Muscle of back (tissue), 3 donors: ENCODE measurements at regions not wholly inside any gene's neighbourhood (a gene's known extent, or its start where the extent isn't known, plus 50 kb on each side); places are given as distances from the start of the nearest gene placed in this dataset.
"Not testable (repeated sequence)": the region's sequence is repeated elsewhere in the genome, so short reads cannot be mapped to it uniquely, and the experiment has no call there.

Source experiments
- DNase-seq, 3 donors: peaks; one replicate each; pipeline versions ENCODE4 v3.0.0 to v3.0.0-alpha.2; 2013

DNA sequence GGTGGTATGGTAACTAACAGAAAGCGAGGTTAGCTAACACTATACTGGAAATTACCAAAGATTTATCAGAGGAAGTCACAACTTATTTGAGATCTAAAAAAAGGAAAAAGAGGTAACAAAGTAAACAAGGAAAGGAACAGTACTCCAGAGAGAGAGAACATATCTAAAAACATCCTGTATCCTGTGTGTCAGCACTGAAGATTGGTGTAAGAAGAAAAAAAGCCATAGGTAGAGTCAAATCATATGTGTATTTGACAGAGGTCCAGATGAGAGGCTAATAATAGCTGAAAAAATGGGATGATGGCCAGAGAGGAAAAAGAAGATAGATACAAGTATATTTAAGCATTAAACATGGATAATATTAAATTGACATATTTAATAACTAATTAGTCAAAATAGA, 802.0 kb upstream of the FAM174A start:
- DNase-seq: not testable (repeated sequence)

DNA sequence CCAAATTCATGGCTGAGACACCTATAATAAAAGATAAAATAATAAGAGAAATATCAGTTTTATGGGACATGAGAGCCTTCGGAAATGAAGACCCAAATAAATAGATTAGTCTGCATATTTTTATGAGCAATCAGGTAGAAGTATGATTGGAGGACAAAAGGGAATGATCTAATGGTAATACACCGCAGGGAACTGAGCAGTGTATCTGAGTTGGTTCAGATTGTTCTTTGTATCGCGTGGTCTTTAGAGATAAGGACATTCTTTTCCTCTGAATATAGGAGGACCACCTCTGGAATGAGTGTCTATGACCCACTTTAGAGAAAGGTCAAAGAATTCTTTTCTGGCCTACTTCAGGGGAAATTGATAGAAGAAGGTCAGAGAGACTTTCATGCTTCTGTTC, 801.8 kb upstream of the CHD1 start:
- DNase-seq: not testable (repeated sequence)

DNA sequence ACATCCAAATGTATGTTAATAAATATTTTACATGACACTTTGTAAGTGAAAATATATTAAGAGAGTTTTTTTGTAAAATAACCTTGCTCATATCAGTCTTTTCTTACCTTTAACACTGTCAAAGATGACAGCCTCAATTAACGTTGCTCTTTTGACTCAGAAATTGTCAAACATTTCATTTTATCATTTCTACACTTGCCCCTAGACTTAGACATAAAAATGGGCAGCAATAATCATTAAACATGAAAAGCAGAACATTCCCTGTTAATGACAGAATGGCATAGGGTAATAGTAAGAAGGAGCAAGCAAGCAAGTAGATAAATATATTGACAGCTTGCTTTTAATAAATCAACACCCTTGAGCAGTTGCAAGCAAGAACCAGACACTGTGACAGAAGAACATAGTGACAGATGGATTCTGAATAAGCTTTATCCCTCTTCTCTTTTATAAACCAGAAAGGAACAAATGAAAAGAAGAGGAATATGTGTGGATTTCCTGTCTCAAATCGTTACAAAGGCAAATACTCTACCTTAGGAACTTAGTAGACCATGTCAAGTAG, 796.0 kb upstream of the CHD1 start:
- no peak for DNase-seq

DNA sequence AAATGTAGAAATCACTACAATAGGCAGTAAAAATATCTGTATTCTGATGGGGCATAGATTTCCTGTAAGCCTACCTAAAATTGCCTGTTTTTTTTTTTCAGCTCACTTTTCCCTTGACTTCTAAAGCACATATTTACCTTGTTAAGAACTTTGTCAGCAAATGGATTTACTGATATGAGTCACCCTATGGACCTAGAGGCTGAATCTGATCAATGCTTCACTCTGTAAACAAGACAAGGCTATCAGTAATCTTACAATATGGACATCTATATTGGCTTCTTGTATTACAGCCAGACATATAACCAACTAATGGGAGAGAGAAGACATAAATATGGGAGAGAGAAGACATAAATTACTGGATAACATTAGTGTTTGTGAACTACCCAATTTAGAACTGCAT, 792.7 kb upstream of the CHD1 start:
- DNase-seq: no peak

DNA sequence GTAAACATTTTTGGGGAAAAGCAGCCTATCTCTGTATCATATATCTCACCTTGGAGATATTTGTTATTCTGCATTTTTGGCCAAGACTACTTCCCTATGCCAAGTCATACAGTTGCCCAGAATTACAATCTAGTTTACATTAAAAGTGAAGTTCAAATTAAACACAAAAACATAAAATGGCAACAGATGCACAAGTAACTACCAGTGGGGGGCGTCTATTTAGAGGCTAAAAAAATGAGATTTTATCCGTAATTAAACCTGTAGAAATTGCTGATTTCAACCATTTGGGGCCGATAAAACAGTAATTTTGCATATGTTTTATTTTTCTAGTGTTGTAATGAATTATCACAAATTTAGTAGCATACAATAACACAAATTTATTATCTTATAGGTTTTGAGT, 787.1 kb upstream of the CHD1 start:
- DNase-seq: no peak

DNA sequence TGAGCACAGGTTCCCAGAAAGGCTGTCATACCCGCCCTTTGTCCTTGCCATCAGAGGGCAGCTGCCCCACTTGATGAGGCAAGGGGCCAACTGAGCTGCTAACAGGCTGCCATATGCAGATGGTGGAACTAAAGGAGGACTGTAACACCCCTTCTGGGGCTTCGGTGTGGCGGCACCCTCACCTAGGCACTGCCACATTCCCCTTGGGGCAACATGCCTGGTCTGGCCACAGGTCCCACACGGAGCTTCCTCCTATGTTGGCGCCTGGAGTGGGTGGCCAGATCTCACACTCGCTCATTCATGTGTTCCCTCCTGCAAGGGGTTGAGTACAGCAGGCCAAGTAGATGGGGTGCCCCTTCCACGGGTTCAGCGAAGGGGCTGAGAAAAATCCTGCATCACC, 777.4 kb upstream of the CHD1 start:
- DNase-seq: no peak

DNA sequence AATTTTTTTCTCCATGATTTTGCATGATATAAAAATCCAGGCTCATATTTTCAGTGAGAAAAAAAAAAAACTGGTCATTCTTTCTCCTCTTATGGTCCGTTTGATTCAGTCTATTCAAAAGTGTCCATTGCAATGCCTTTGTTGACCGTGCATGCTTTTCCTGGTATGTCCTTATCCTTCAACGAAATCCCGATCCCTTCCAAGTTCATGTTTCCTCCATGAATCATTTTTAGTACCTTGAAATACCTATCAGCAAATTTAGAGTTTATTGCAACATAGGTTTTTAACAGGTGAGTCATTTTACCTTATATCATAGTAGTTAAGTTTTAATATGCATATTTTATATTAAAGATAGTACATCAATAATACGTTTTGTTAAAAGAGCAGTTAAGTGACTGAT, 773.8 kb upstream of the CHD1 start:
- no peak for DNase-seq

DNA sequence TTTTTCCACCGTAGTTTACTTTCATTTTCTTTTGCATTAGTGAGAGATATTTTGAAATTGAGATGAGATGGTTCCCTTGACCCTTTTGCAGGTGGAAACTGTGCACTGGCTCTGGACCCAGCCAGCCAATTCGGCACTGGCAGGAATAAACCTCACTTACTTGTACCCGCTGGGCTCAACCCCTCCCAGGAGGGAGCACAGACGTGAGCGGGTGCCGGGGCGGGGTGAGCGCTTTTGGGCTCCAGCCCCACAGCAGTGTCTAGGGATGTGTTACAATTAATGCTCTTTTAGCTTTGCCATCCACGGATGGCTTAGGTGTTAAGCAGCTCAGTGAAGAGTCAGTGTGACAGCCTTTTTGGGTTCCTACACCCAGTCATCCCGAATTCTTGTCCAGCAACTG, 766.1 kb upstream of the CHD1 start:
- peak in 1 of 3 donors; percentile 1 for DNase-seq

DNA sequence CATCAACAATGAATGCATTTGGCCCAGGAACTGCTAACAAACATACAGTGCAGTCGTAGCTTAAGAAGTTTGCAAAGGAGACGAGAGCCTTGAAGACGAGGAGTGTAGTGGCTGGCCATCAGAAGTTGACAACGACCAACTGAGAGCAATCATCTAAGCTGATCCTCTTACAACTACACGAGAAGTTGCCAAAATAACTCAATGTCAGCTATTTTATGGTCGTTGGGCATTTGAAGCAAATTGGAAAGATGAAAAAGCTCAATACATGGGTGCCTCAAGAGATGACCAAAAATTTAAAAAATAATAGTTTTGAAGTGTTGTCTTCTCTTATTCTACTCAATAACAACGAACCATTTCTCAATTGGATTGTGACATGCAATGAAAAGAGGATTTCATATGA, 757.7 kb upstream of the CHD1 start:
- no peak for DNase-seq

DNA sequence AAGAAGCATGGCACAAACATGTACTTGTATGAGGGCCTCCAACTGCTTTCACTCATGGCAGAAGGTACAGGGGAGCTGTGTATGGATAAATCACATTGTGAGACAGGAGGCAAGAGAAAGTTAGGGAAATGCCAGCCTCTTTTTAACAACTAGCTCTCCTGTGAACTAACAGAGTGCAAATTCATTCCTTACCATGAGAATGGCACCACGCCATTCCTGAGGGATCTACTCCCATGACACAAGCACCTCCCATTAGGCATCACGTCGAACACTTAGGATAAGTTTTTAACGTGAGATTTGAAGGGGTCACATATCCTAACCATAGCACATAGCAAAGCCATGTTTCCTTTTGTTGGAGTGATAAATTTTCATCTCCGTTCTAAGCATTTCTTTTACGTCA, 747.2 kb upstream of the CHD1 start:
- no peak for DNase-seq

DNA sequence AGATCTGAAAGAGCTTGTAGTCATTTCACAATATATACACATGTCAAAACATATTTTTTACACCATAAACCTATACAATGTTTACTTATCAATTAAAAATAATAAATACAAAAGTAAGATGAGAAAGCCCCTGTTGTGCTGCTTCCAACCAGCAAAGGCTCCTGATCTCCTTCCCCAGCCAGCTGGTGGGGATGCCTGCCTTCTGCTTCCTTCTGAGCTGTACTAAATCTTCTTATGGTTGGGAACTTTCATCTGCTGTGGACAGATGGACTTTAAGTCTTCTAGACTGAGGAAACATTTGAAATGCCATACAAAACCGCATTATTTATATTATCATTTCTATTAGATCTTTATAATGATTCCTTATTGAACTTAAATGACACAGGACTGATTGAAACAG, 745.3 kb upstream of the CHD1 start:
- no peak for DNase-seq

DNA sequence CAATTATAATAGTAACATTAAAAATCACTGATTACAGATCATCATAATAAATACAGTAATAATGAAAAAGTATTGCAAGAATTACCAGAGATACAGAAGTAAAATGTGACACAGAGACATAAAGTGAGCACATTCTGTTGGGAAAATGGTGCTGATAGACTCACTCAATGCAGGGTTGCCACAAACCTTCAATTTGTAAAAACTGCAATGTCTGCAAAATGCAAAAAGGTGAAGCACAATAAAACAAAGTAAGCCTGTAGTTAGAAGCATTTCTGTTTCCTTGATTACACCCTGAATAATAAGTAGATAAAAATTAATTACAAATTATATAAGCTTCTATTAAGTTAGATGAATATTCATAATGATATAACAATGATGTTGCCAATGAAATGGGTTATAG, 736.2 kb upstream of the CHD1 start:
- no peak for DNase-seq

DNA sequence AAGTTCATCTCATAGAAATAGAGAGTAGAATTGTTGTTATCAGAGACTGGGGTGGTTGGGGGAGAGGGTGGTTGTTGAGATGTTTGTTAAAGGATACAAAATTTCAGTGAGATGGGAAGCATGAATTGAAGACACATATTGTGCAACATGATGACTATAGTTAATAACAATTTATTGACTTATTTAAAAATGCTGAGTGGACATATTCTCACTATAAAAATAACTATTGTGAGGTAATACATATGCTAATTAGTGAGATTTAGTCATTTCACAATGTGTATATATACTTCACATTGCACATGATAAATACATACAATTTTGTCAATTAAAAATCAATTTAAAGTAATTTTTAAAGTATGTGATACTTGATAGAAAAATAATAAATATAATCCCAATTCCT, 722.5 kb upstream of the CHD1 start:
- DNase-seq: no peak

DNA sequence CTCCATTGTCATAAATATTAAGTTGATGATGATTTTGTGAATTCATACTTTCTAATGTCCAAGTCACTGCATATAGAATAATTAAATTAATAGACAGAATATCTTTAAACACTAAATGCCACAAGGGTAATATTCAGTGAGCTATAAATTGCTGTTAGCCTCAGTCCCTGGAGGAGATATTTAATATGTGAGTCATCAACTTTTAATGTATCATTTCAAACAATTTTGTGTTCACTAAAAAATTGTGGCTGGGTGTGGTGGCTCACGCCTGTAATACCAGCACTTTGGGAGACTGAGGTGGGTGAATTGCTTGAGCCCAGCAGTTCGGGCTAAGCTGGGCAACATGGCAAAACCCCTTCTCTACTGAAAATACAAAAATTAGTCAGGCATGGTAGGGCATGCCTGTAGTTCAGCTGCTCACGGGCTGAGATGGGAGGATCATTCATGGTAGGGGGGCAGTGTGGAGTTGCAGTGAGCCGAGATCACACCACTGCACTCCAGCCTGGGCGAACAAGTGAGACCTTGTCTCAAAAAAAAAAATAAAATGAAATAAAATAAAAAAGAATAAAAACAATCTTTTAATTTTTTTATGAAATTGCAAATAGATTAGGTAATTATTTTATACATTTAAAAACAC, 717.3 kb upstream of the CHD1 start:
- DNase-seq: no peak

DNA sequence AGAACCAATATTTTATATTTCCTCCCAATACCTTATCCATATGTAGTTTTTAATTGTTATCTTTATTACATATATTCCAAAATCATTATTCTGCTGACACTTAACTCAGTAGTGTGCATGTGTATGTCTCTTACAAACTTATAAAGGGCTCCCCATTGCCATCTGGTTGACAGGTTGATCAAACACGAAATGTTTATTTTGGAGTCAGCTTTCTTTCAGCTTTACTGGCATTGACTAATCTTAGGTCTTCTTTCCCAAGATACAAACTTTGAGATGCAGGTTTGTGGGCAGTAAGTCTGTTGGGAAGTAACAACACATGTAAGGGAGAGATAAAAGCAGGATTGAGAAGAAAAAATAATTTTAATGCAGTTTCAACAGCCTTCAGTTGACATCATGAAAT, 716.0 kb upstream of the CHD1 start:
- DNase-seq: no peak

DNA sequence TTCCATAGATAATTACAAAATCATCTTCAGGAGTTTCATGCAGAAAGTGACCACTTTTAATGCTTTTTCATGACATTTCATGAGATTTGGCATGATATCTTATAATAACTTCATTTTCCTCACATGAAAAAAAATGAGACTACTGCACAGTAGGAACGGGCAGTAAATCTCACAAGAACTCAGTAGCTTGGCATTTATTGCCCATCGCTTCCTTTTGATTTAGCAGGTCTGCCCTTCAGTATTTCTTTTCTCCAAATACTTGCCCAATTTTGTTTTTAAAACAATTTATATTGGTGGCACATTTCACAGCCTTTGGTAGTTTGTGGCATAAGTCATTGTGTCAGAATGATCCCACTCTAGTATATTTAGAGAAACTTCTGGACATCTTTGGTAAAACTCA, 711.8 kb upstream of the CHD1 start:
- DNase-seq: no peak

DNA sequence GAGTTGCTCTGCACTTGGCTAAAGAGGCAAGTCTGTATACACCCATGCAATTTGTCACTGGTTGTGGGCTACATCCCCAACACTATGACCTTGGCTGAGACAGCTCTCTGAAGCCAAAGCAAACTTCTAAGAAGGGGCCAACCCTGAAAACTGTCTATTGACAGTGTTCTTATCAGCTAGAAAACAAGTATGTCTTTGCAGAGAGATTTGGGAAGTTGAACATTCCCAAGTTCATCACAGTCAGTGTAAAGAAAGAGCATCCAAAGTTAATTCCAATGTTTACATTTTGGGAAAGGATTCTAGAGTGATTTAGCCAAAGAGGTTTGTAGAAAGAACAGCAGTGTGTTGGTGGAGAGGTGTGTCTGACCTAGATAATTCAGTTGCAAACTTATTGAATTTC, 711.1 kb upstream of the CHD1 start:
- DNase-seq: no peak

DNA sequence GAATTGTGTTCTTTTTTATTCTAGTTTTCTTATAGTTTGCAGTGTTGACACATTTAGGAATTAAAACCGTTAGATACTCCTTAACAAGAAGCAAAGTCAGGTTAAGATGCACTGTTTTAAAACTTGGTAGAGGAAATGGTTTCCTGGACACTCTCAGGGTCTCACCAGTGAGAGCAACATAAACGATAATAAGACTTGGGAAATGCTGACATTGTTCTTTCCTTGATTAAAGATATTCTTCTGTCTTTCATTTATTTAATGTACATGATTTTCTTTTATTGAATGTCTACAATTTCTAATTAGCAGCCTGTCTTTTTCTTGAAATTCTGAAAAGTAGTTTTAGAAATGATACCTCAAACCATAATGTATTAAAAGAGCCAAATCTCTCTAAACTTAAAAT, 707.9 kb upstream of the CHD1 start:
- DNase-seq: no peak

DNA sequence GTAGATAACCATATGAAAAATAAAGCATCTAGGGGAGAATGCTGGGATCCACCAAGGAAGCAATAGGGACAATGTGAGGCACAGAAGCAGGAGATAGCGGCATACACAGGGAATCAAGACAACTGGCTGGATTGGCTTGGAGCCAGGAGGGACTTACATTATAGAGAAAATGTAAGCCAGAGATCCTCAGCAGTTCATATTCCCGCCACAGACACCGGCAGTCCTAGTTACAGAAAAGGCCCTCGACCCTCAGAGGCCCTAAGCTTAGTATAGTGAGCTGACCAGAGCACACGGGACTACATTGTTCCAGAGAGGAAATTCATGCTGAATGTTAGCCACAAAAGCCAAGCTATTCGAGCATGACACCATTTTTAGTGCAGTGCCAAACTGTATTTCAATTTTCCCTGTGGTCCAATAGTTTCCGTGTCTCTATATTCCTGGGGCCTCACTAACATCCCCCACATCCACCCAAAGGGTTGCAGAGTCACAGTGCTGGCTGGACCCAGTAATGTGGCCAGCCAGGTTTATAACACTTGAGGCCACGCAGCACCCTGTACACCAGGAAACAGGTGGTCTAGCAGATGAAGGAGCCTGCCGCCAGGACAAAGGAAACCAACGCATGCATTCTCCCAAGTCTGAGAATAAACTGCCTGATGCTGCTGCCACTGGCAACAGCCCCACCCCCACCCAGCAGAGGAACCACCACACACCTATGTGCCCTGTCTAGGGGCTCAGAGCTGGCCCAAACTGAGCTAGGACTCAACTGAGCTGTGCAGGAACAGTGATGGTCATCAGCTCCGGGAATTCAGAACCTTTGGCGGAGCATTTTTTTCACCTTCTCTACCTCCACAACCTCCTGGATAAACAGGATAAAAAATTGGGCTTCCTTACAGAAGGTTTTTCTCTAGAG, 693.2 kb upstream of the CHD1 start:
- DNase-seq: peak in 1 of 3 donors; percentile 17

DNA sequence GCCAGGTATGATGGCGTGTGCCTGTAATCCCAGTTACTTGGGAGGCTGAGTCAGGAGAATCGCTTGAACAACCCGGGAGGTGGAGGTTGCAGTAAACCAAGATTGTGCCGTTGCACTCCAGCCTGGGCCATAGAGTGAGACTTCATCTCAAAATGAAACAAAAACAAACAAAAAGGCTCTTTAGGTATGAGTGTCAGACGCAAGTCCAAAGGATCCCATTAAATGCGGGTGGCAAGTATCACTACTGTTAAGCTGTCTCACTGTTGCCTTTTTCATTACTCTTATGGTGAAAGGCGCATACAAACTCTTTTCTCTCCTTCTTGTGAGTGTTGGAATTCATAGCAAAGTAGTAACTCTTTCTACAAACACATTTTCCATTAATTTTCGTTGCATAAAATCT, 688.5 kb upstream of the CHD1 start:
- no peak for DNase-seq

DNA sequence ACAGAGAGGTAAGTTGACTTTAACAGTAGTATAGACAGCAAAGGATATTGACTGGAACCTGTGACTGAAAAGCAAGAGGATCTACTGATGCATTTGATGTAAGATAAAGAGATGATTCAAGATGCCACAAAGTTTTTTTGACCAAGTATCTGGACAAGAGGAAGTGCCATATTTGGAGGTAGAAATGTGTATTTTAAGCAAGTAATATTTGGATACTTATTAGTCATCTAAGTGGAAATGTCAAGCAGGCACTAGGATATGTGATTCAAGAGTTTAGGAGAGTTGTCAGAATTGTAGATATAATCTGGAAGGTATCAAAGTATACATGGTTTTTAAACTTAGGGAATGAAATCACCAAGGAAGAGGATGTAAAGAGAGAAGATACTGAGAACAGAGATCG, 686.1 kb upstream of the CHD1 start:
- DNase-seq: no peak

DNA sequence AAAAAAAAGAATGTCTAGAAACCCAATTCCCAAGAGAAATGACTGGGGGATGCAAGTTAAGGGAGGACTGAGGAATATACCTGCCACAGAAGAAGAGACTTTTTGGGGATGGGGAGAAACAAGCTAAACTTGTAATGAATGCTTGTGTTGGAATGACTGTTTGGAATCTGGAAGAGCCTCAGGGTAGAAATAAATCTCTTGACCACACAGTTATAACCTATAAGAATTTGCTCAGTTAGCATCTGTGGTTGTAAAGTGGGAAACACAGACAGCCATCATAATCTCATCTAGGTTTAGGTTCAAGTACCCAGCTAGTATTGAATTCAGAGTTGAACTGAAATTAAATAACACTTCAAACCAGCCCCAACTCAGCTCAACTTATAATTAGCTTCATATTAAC, 678.3 kb upstream of the CHD1 start:
- DNase-seq: no peak

DNA sequence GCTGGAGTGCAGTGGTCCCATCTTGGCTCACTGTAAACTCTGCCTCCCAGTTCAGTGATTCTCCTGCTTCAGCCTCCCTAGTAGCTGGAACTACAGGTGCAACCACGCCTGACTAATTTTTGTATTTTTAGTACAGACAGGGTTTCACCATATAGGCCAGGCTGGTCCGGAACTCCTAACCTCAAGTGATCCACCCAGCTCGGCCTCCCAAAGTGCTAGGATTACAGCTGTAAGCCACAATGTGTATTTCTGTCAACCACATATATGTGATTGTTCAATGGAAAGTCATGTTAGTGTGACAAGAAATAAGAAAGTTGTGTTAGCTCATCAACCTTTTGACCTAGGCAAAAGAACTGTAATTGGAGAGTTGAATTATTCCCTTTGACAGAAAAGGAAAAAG, 677.1 kb upstream of the CHD1 start:
- DNase-seq: no peak
